Ascending aorta (tissue), 2 donors: ENCODE measurements at regions not wholly inside any gene's neighbourhood (a gene's known extent, or its start where the extent isn't known, plus 50 kb on each side); places are given as distances from the start of the nearest gene placed in this dataset.
"Not testable (repeated sequence)": the region's sequence is repeated elsewhere in the genome, so short reads cannot be mapped to it uniquely, and the experiment has no call there.

Experiments used
- DNase-seq, 2 donors: peaks; one replicate each; pipeline ENCODE4 v3.0.0-alpha.2; 2019; ENCODE audit warnings: low spot score in 2 of 2
- H3K27ac ChIP-seq, 2 donors: fragments of 200-600 bp; sonication (generic); one replicate each; pipeline ENCODE4 v1.5.1; 2016 to 2017; ENCODE audit warnings: mild to moderate bottlenecking in 1 of 2
- H3K27me3 ChIP-seq: fragments of 200-600 bp; sonication (generic); one replicate; pipeline ENCODE4 v1.5.1; 2017
- H3K36me3 ChIP-seq, 2 donors: fragments of 200-600 bp; sonication (generic); one replicate each; pipeline ENCODE4 v1.5.1; 2016
- H3K4me1 ChIP-seq, 2 donors: fragments of 200-600 bp; sonication (generic); one replicate each; pipeline ENCODE4 v1.5.1; 2016 to 2017; ENCODE audit warnings: mild to moderate bottlenecking in 1 of 2
- H3K4me3 ChIP-seq, 2 donors: fragments of 200-600 bp; sonication (generic); one replicate each; pipeline ENCODE4 v1.5.1; 2016 to 2017; ENCODE audit warnings: mild to moderate bottlenecking in 1 of 2
- H3K9me3 ChIP-seq, 2 donors: fragments of 200-600 bp; sonication (generic); one replicate each; pipeline ENCODE4 v1.5.1; 2016
- intact Hi-C: fragments of 100-400 bp; cut with DNase I; formaldehyde crosslinking; loops from one replicate; pipeline ENCODE4 v1.15.1; 2023
- TF ChIP-seq, protein P1 (sequence below), 3 experiments: fragments of 200-600 bp in 2 of 3; fragments of 450-650 bp in 1 of 3; sonication (generic) in 2 of 3; IDR thresholded peaks; one replicate each; pipeline ENCODE4 v1.5.1; 2016 to 2019; ENCODE audit warnings: antibody characterized with exemption in 3 of 3, mild to moderate bottlenecking in 1 of 3, moderate library complexity in 1 of 3

DNA sequence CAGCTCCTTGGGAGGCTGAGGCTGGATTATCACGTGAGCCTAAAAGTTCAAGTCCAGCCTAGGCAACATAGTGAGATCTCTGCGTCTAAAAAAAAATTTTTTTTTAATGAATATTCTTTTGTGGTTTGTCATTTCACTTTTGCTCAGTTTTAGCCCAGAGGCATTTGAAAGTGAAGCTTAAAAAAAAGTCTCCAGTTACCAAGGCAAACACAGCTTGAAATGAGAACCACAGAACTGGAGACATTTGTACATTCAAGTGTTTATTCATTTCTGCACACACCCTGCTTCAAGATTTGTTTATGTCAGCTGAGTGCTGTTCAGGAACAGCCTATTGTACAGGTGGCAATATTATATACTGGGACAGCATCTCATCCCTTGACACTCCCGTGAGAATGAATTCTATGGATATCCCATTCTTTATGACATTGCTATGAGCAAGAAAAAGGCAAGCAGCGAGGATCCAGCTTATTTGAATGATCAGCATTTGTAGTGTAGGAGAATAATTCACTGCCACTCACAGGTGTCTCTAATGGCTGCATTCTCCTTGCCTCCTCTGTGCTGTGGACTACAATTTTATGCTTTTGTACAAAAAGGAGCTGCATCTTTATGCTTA, 444.8 kb upstream of the GRM7 start:
- Histone ChIP-seq H3K36me3 (no peaks in the 10 kb centered on the region), H3K4me1 (no peaks in the 10 kb centered on the region), H3K9me3 (no peaks in the 10 kb centered on the region), H3K27ac (no peak overlapping the region), H3K27me3 (no peaks in the 10 kb centered on the region), H3K4me3 (no peak overlapping the region)
- TF ChIP-seq, protein P1, sequence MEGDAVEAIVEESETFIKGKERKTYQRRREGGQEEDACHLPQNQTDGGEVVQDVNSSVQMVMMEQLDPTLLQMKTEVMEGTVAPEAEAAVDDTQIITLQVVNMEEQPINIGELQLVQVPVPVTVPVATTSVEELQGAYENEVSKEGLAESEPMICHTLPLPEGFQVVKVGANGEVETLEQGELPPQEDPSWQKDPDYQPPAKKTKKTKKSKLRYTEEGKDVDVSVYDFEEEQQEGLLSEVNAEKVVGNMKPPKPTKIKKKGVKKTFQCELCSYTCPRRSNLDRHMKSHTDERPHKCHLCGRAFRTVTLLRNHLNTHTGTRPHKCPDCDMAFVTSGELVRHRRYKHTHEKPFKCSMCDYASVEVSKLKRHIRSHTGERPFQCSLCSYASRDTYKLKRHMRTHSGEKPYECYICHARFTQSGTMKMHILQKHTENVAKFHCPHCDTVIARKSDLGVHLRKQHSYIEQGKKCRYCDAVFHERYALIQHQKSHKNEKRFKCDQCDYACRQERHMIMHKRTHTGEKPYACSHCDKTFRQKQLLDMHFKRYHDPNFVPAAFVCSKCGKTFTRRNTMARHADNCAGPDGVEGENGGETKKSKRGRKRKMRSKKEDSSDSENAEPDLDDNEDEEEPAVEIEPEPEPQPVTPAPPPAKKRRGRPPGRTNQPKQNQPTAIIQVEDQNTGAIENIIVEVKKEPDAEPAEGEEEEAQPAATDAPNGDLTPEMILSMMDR (IDR thresholded peaks at IDR 0.05) = no peak
- intact Hi-C loops = no loop called here
- DNase-seq = no peak

DNA sequence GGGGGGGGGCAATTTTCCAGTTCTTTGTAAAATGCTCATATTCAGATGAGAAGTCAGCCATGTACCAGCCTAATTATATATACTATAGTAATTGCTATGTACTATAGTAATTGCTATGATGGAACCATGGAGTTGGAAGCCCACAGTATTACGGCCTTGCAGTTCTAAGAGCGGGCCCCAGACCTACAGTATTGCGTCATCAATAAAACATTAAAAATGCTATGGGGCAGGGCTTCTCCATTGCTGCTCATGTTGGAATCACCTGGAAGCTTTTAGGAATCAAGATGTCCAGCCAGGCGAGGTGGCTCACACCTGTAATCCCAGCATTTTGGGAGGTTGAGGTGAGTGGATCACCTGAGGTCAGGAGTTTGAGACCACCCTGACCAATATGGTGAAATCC, 443.7 kb upstream of the GRM7 start:
- H3K4me1 ChIP-seq = no peaks in the 10 kb centered on the region
- intact Hi-C loops = no loop called here
- no peaks in the 10 kb centered on the region for H3K36me3 ChIP-seq
- DNase-seq = no peak
- H3K27me3 ChIP-seq = no peaks in the 10 kb centered on the region
- H3K4me3 ChIP-seq = no peak overlapping the region
- TF ChIP-seq, protein P1 (IDR thresholded peaks at IDR 0.05) = no peak
- H3K27ac ChIP-seq = no peak overlapping the region
- H3K9me3 ChIP-seq = no peaks in the 10 kb centered on the region

DNA sequence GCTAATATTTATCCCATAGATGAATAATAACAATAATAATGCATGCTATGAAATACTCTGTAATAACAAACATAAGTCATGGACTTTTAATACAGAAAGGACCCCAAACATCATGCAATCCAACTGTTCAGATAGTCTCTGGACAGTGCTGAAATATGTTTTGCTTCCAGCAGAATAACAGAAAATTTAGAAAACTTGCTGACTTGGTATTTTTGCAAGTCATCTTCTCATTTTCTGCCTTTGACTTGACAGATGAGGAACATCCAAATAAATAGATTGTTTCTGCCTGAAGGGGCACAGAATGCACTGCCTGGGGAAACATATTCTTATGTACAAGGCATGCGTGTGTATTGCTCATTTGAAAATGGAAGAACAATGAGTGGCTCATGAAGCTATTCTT, 442.4 kb upstream of the GRM7 start:
- H3K4me1 ChIP-seq = no peaks in the 10 kb centered on the region
- no peaks in the 10 kb centered on the region for H3K27me3 ChIP-seq
- no peaks in the 10 kb centered on the region for H3K36me3 ChIP-seq
- no peak overlapping the region for H3K27ac ChIP-seq
- no peak overlapping the region for H3K4me3 ChIP-seq
- no peak for DNase-seq
- TF ChIP-seq, protein P1 (IDR thresholded peaks at IDR 0.05) = no peak
- no peaks in the 10 kb centered on the region for H3K9me3 ChIP-seq
- intact Hi-C loops = no loop called here

DNA sequence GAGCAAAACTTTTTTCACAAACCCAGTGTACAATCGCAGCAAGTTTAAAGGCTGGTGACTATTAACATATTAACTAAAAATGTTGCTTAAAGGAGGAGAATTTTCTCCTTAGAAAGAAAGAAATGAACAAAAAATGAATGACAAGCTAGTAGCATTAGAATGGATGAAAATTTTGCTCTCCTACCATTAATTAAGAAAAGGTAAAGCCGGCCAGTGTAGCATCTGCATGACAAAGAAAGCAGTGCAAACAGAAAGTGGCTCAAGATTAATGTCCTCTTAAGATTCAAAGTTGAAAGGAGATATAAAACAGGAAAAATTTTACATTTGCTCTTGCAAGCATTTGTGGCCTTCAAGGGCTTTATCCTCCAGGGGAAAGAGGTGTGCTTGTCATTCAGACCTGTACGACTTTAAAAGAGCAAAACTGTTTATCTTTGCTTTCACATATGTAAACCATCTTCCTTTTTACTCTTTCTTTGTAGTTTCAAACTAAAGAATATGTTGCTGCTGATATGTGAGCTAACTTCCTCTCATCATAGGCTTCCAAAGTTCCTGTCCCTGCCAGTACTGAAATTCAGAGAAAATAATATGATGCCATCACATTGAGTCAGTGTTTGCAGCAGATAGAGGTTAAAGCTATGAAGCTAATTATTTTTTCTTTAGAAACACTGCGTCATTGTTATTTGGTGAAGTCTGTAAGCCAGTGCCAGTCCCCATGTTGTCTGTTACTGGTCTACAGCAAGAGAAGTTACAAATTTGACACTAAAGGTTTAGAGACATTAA, 439.1 kb upstream of the GRM7 start:
- Histone ChIP-seq H3K9me3 (peaks cover 0 to 6% of the 10 kb centered on the region in 2 donors), H3K27me3 (no peaks in the 10 kb centered on the region), H3K27ac (no peak overlapping the region), H3K36me3 (no peaks in the 10 kb centered on the region), H3K4me3 (no peak overlapping the region), H3K4me1 (no peaks in the 10 kb centered on the region)
- TF ChIP-seq, protein P1 (IDR thresholded peaks at IDR 0.05) = no peak
- no peak for DNase-seq
- intact Hi-C loops = no loop called here

DNA sequence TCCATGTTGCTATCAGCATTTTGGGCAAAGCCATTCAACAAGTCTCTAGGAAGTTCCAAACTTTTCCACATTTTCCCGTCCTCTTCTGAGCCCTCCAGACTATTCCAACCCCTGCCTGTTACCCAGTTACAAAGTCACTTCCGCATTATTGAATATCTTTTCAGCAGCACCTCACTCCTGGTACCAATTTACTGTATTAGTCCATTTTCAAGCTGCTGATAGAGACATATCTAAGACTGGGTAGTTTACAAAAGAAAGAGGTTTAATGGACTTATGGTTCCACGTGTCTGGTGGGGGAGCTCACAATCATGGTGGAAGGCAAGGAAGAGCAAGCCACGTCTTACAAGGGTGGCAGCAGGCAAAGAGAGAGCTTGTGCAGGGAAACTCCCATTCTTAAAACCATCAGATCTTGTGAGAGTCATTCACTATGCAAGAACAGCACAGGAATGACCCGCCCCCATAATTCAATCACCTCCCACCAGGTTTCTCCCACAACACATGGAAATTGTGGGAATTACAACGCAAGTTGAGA, 435.6 kb upstream of the GRM7 start:
- intact Hi-C loops = no loop called here
- DNase-seq = no peak
- no peaks in the 10 kb centered on the region for H3K36me3 ChIP-seq
- H3K27me3 ChIP-seq = no peaks in the 10 kb centered on the region
- no peaks in the 10 kb centered on the region for H3K4me1 ChIP-seq
- peaks cover 0 to 6% of the 10 kb centered on the region in 2 donors for H3K9me3 ChIP-seq
- no peak overlapping the region for H3K4me3 ChIP-seq
- H3K27ac ChIP-seq = no peak overlapping the region
- TF ChIP-seq, protein P1 (IDR thresholded peaks at IDR 0.05) = no peak

DNA sequence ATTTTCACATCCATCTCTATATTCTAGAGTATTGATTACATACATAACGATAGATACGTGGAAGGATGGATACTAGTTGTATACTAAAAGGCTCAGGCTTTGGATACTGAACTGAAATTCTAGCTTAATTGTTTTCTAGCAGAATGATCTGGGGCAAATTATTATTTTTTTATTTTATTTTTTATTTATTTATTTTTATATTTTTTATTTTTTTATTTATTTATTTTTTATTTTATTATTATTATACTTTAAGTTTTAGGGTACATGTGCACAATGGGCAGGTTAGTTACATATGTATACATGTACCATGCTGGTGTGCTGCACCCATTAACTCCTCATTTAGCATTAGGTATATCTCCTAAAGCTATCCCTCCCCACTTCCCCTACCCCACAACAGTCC, 432.6 kb upstream of the GRM7 start:
- H3K9me3 ChIP-seq, H3K4me1 ChIP-seq, intact Hi-C loops, H3K27me3 ChIP-seq, DNase-seq, H3K4me3 ChIP-seq, H3K27ac ChIP-seq, H3K36me3 ChIP-seq: not testable (repeated sequence)
